ENCODE measurements at regions not wholly inside any gene's neighbourhood (a gene's known extent, or its start where the extent isn't known, plus 50 kb on each side); places are given as distances from the start of the nearest gene placed in this dataset.

- no peak overlapping the region for H3K27ac ChIP-seq
- TF ChIP-seq ZFX (IDR thresholded peaks at IDR 0.05) = no peak
- TF ChIP-seq, protein P1, sequence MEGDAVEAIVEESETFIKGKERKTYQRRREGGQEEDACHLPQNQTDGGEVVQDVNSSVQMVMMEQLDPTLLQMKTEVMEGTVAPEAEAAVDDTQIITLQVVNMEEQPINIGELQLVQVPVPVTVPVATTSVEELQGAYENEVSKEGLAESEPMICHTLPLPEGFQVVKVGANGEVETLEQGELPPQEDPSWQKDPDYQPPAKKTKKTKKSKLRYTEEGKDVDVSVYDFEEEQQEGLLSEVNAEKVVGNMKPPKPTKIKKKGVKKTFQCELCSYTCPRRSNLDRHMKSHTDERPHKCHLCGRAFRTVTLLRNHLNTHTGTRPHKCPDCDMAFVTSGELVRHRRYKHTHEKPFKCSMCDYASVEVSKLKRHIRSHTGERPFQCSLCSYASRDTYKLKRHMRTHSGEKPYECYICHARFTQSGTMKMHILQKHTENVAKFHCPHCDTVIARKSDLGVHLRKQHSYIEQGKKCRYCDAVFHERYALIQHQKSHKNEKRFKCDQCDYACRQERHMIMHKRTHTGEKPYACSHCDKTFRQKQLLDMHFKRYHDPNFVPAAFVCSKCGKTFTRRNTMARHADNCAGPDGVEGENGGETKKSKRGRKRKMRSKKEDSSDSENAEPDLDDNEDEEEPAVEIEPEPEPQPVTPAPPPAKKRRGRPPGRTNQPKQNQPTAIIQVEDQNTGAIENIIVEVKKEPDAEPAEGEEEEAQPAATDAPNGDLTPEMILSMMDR (conservative IDR thresholded peaks at IDR 0.05) = peak; percentile 28
Observed at GRCh38 chr4:57612279-57612678, 502.1 kb upstream of the IGFBP7 start.

DNA sequence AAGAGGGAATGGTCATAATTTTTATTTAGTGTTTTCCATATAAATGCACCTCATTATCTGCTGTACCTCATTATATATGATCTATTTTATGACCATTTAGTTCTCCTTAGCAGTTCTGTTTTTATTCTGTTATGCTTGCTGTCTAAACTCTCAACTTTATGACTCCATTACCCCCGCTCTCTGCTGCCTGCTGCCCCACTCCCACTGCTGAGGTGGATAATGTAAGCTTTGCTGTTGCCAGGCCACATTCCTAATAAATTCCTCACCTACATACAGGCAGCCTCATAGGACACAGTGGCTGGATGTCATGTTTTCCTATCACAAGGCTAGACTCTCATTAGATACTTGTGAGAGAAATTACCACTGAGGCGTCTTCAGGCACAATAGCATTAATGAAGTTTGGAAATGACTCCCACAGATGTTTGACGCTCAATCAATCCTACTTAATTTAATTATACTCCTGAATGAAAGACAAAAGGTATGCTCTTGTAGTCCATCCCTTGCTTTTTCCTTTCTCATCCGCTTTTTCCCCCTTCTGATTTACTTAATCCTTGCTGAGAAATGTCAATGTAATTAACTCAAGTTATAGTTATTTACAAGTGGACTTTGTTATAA, 497.5 kb upstream of the IGFBP7 start:
- no peak for TF ChIP-seq ZFX (IDR thresholded peaks at IDR 0.05)
- TF ChIP-seq, protein P1 (conservative IDR thresholded peaks at IDR 0.05) = no peak
- H3K27ac ChIP-seq = no peak overlapping the region

GRCh38 chr4:57605376-57605775, 495.2 kb upstream of the IGFBP7 start:
- no peak for TF ChIP-seq ZFX (IDR thresholded peaks at IDR 0.05)
- TF ChIP-seq, protein P1 (conservative IDR thresholded peaks at IDR 0.05) = no peak
- no peak overlapping the region for H3K27ac ChIP-seq

DNA sequence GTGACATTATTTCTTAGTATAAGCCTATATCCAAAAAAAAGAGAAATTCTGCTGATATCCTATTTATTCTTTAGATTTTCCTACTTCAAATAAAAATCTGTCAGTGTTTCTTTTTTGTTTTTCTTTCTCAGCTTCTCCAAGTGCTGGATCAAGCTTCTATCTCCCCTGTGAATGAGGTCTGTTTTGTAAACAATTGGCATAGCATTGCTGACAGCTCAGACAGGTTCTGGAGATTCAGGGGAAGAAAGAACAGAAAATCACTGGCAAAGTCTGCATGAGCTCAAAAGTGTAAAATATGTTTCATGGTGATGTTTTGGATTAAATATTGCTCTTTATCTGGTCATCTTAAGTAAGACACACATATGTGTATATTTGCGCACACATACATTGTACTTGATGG, 492.0 kb upstream of the IGFBP7 start:
- no peak overlapping the region for H3K27ac ChIP-seq
- TF ChIP-seq ZFX (IDR thresholded peaks at IDR 0.05) = no peak
- TF ChIP-seq, protein P1 (conservative IDR thresholded peaks at IDR 0.05) = no peak

DNA sequence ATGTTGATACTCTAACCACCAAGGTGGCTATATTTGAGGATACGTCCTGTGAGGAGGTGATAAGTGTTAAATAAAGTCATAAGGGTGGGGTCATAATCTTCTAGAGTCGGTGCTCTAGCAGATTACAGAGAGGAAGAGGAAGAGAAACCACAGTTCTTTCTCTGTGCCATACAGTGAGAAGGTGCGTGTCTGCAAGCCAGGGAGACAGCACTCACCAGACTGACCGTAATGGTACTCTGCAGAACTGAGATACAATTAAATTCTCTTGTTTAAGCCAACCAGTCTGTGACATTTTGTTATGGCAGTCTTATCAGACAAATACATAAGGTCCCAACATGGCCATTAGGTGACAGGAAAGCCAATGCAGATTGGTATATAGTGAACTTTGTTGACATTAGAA, 480.9 kb upstream of the IGFBP7 start:
- no peak overlapping the region for H3K27ac ChIP-seq
- no peak for TF ChIP-seq ZFX (IDR thresholded peaks at IDR 0.05)
- TF ChIP-seq, protein P1 (conservative IDR thresholded peaks at IDR 0.05) = no peak

GRCh38 chr4:57588557-57588956, 478.4 kb upstream of the IGFBP7 start:
- TF ChIP-seq, protein P1 (conservative IDR thresholded peaks at IDR 0.05) = no peak
- TF ChIP-seq ZFX (IDR thresholded peaks at IDR 0.05) = no peak
- H3K27ac ChIP-seq = no peak overlapping the region

GRCh38 chr4:57580710-57581599, 470.8 kb upstream of the IGFBP7 start:
- TF ChIP-seq, protein P1 (conservative IDR thresholded peaks at IDR 0.05) = no peak
- TF ChIP-seq ZFX (IDR thresholded peaks at IDR 0.05) = no peak
- no peak overlapping the region for H3K27ac ChIP-seq
